Fibroblast of skin of scalp (primary cell): ENCODE measurements at regions not wholly inside any gene's neighbourhood (a gene's known extent, or its start where the extent isn't known, plus 50 kb on each side); places are given as distances from the start of the nearest gene placed in this dataset.

Source experiments
- DNase-seq: peaks from one replicate; pipeline ENCODE4 v3.0.0-alpha.2; 2013

- no peak for DNase-seq
Observed at GRCh38 chr14:34241185-34241711, 220.8 kb downstream of the SPTSSA start.

GRCh38 chr14:34238610-34239009 is 223.4 kb downstream of the SPTSSA start:
- no peak for DNase-seq

GRCh38 chr14:34237677-34238076 is 224.4 kb downstream of the SPTSSA start:
- no peak for DNase-seq

- no peak for DNase-seq
Observed at GRCh38 chr14:34237081-34237480, 225.0 kb downstream of the SPTSSA start.

GRCh38 chr14:34235643-34236300 is 226.3 kb downstream of the SPTSSA start:
- no peak for DNase-seq

- DNase-seq = no peak
Observed at GRCh38 chr14:34234258-34234657, 227.8 kb downstream of the SPTSSA start.

- DNase-seq = no peak
Observed at GRCh38 chr14:34233619-34234018, 228.4 kb downstream of the SPTSSA start.

GRCh38 chr14:34232790-34233189 is 229.2 kb downstream of the SPTSSA start:
- DNase-seq = no peak

GRCh38 chr14:34231626-34232025 is 230.4 kb downstream of the SPTSSA start:
- DNase-seq = peak; percentile 38

GRCh38 chr14:34229140-34229539 is 232.9 kb downstream of the SPTSSA start:
- DNase-seq = no peak

GRCh38 chr14:34228650-34228976 is 233.4 kb downstream of the SPTSSA start:
- DNase-seq = no peak

GRCh38 chr14:34227834-34228649 is 234.0 kb downstream of the SPTSSA start:
- DNase-seq = peak; percentile 57

- no peak for DNase-seq
Observed at GRCh38 chr14:34224221-34224620, 237.8 kb downstream of the SPTSSA start.

GRCh38 chr14:34223373-34224148 is 238.5 kb downstream of the SPTSSA start:
- DNase-seq = peak; percentile 24

GRCh38 chr14:34222867-34223266 is 239.2 kb downstream of the SPTSSA start:
- no peak for DNase-seq

GRCh38 chr14:34222122-34222521 is 239.9 kb downstream of the SPTSSA start:
- no peak for DNase-seq

GRCh38 chr14:34220921-34221320 is 241.1 kb downstream of the SPTSSA start:
- no peak for DNase-seq

GRCh38 chr14:34220378-34220706 is 241.7 kb downstream of the SPTSSA start:
- no peak for DNase-seq

- no peak for DNase-seq
Observed at GRCh38 chr14:34219661-34220377, 242.2 kb downstream of the SPTSSA start.

- DNase-seq = no peak
Observed at GRCh38 chr14:34218881-34219280, 243.2 kb downstream of the SPTSSA start.

- no peak for DNase-seq
Observed at GRCh38 chr14:34214961-34215360, 247.1 kb downstream of the SPTSSA start.

GRCh38 chr14:34213332-34213731 is 248.7 kb downstream of the SPTSSA start:
- no peak for DNase-seq
